ENCODE measurements at regions not wholly inside any gene's neighbourhood (a gene's known extent, or its start where the extent isn't known, plus 50 kb on each side); places are given as distances from the start of the nearest gene placed in this dataset.

GRCh38 chr16:77539421-77540034 lies 104.7 kb upstream of the ADAMTS18 start:
- Histone ChIP-seq H3K9me3 (no peaks in the 10 kb centered on the region), H3K27ac (no peak overlapping the region), H3K4me1 (no peaks in the 10 kb centered on the region), H3K36me3 (no peaks in the 10 kb centered on the region), H3K27me3 (no peaks in the 10 kb centered on the region), H3K4me3 (no peak overlapping the region)
- DNase-seq (ENCODE audit: low spot score in 2 of 2) = no peak
- WGBS, 2 donors = 57 to 70% methylated on average over 3 of the region's 3 CpGs
- TF ChIP-seq POLR2A (IDR thresholded peaks at IDR 0.05) (no peak), EP300 (IDR thresholded peaks at IDR 0.05) (no peak), CTCF (IDR thresholded peaks at IDR 0.05) (no peak)

GRCh38 chr16:77540646-77541045 lies 105.8 kb upstream of the ADAMTS18 start:
- 43 to 46% methylated on average over 2 of the region's 2 CpGs for WGBS, 2 donors
- H3K4me3 ChIP-seq = no peak overlapping the region
- H3K27ac ChIP-seq = no peak overlapping the region
- no peaks in the 10 kb centered on the region for H3K27me3 ChIP-seq
- no peaks in the 10 kb centered on the region for H3K36me3 ChIP-seq
- TF ChIP-seq CTCF (IDR thresholded peaks at IDR 0.05) (no peak), POLR2A (IDR thresholded peaks at IDR 0.05) (no peak), EP300 (IDR thresholded peaks at IDR 0.05) (no peak)
- DNase-seq (ENCODE audit: low spot score in 2 of 2) = no peak
- H3K4me1 ChIP-seq = no peaks in the 10 kb centered on the region
- no peaks in the 10 kb centered on the region for H3K9me3 ChIP-seq

GRCh38 chr16:77541165-77541564 lies 106.3 kb upstream of the ADAMTS18 start:
- no peak for TF ChIP-seq POLR2A (IDR thresholded peaks at IDR 0.05)
- no peak for TF ChIP-seq CTCF (IDR thresholded peaks at IDR 0.05)
- no peak for TF ChIP-seq EP300 (IDR thresholded peaks at IDR 0.05)
- DNase-seq (ENCODE audit: low spot score in 2 of 2) = no peak
- no peaks in the 10 kb centered on the region for H3K27me3 ChIP-seq
- H3K4me3 ChIP-seq = no peak overlapping the region
- H3K36me3 ChIP-seq = no peaks in the 10 kb centered on the region
- H3K4me1 ChIP-seq = no peaks in the 10 kb centered on the region
- 36 to 57% methylated on average over 3 of the region's 3 CpGs for WGBS, 2 donors
- no peak overlapping the region for H3K27ac ChIP-seq
- no peaks in the 10 kb centered on the region for H3K9me3 ChIP-seq

- Histone ChIP-seq H3K4me3 (no peak overlapping the region), H3K9me3 (no peaks in the 10 kb centered on the region), H3K36me3 (no peaks in the 10 kb centered on the region), H3K27me3 (no peaks in the 10 kb centered on the region), H3K27ac (no peak overlapping the region), H3K4me1 (peaks cover 0 to 4% (median 0%) of the 10 kb centered on the region in 4 donors)
- 68% methylated on average over 4 of the region's 4 CpGs for WGBS, 2 donors
- TF ChIP-seq POLR2A (IDR thresholded peaks at IDR 0.05) (no peak), EP300 (IDR thresholded peaks at IDR 0.05) (no peak), CTCF (IDR thresholded peaks at IDR 0.05) (no peak)
- DNase-seq (ENCODE audit: low spot score in 2 of 2) = no peak
Observed at GRCh38 chr16:77548151-77548550, 113.3 kb upstream of the ADAMTS18 start.

- 61 to 77% methylated on average over 2 of the region's 2 CpGs for WGBS, 2 donors
Observed at GRCh38 chr16:77548766-77549165, 113.9 kb upstream of the ADAMTS18 start.

More at GRCh38 chr16:77548766-77549165, 113.9 kb upstream of the ADAMTS18 start:
- Histone ChIP-seq H3K4me1 (peaks cover 0 to 4% (median 0%) of the 10 kb centered on the region in 4 donors), H3K27ac (no peak overlapping the region), H3K9me3 (no peaks in the 10 kb centered on the region), H3K36me3 (no peaks in the 10 kb centered on the region), H3K4me3 (no peak overlapping the region), H3K27me3 (no peaks in the 10 kb centered on the region)
- DNase-seq (ENCODE audit: low spot score in 2 of 2) = no peak
- TF ChIP-seq EP300 (IDR thresholded peaks at IDR 0.05) (no peak), CTCF (IDR thresholded peaks at IDR 0.05) (no peak), POLR2A (IDR thresholded peaks at IDR 0.05) (no peak)
